ENCODE measurements at regions not wholly inside any gene's neighbourhood (a gene's known extent, or its start where the extent isn't known, plus 50 kb on each side); places are given as distances from the start of the nearest gene placed in this dataset.

DNA sequence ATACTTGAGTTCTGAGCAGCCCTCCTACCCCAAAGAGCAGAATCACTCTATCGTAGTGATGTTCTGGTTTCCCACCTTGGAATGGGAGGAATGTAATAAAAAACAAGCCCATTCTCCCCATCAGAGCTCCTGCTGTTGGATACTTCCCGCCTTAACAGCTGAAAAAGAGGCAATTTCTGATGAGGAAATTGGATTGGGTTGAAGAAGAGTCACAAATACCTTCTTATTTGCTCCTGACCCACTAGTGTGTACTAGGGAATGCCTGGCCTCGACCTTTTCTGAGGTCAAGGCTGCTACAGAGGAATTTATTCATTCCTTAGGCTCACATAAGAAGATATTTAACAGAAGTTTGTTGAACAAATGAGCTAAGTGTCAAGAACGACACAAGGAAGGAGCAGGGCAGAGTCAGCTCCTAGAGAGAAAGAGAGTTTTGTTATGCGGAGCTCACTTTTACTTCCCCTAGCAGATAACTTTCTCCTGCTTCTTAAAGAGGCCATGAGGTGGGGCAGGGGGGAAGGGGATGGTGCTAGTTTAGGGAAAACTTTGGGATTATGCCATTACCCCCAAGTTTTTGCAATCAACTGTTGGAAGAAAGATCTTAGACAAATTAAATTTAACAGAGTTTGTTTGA lies 273.8 kb upstream of the CLNK start:
- TF ChIP-seq, protein P1, sequence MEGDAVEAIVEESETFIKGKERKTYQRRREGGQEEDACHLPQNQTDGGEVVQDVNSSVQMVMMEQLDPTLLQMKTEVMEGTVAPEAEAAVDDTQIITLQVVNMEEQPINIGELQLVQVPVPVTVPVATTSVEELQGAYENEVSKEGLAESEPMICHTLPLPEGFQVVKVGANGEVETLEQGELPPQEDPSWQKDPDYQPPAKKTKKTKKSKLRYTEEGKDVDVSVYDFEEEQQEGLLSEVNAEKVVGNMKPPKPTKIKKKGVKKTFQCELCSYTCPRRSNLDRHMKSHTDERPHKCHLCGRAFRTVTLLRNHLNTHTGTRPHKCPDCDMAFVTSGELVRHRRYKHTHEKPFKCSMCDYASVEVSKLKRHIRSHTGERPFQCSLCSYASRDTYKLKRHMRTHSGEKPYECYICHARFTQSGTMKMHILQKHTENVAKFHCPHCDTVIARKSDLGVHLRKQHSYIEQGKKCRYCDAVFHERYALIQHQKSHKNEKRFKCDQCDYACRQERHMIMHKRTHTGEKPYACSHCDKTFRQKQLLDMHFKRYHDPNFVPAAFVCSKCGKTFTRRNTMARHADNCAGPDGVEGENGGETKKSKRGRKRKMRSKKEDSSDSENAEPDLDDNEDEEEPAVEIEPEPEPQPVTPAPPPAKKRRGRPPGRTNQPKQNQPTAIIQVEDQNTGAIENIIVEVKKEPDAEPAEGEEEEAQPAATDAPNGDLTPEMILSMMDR (IDR thresholded peaks at IDR 0.05; ENCODE audit: control insufficient read depth, extremely low read depth, insufficient read depth): no peak
- no peak overlapping the region for H3K4me3 ChIP-seq (ENCODE audit: low read depth, low read length)
- DNase-seq (ENCODE audit: low read depth): no peak

DNA sequence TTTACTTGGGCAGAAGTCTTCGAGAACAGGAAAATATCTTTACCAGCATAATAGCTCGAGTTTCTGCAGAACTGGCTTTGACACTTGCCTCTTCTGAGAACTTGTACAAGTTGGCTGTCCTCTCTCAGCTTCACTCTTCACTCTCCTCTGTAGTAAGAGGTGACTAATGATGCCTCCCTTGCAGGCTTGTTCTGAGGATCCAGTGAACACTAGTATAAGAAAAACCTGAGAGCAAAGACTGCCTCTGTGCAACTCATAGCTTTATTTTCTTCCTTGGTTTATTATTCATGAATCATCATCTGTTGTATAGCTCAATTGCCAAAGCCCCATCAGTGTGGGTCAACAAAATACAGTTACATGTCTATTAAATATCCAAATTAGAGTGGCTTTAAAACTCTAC lies 266.7 kb upstream of the CLNK start:
- DNase-seq (ENCODE audit: low read depth): no peak
- H3K4me3 ChIP-seq (ENCODE audit: low read depth, low read length): no peak overlapping the region
- TF ChIP-seq, protein P1 (IDR thresholded peaks at IDR 0.05; ENCODE audit: control insufficient read depth, extremely low read depth, insufficient read depth): no peak

DNA sequence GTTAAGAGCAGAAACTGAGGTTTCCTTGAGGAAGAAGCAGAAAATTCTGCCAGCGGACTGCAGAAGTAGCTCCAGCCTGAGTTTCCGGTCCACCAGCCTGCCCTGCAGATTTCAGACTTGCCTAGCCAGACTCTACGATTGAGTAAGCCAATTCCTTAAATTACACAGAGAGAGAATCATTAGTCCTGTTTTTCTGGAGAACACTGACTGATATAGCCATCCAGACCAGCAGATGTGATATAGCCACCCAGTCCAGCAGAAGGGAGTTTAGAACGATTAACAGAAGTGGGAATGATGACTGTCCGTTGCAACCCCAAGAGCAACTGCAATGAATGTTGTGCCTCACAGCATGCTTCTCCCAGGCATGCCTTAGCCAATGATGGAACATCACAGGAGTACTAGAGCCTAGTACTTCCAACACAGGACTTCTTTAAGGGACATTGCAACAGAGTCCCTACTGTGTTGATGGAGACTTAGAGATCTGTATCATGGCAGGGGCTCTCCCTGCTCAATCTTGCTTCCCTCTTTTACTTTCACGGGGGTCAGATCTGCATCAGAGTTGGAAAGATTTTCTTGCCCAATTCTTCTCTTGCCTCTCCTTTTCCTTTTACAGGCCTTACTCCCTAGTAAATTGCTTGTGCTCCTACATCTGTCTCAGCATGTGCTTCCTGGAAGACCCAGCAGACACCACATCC lies 264.6 kb upstream of the CLNK start:
- no peak for DNase-seq (ENCODE audit: low read depth)
- TF ChIP-seq, protein P1 (IDR thresholded peaks at IDR 0.05; ENCODE audit: control insufficient read depth, extremely low read depth, insufficient read depth): no peak
- no peak overlapping the region for H3K4me3 ChIP-seq (ENCODE audit: low read depth, low read length)

- TF ChIP-seq, protein P1 (IDR thresholded peaks at IDR 0.05; ENCODE audit: control insufficient read depth, extremely low read depth, insufficient read depth): no peak
- DNase-seq (ENCODE audit: low read depth): no peak
- H3K4me3 ChIP-seq (ENCODE audit: low read depth, low read length): no peak overlapping the region
Observed at GRCh38 chr4:10947898-10948297, 263.3 kb upstream of the CLNK start.

DNA sequence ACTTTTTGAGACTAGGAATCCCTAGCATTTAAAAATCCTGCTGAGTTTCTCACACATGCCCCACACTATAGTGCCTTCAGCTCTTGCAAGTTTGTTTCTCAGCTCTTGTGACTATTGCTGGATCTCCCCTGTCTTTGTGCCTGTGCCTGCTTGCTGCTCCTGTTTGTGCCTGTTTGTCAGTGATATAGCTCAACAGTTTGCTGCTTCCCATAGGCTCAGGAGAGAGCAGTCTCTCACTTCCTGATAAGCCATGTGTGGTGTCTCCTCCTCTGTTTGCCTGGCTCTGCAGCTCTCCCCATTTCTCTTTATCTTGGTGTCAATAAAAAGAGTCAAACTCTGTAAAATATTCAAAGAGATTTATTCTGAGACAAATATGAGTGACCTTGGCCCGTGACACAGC lies 259.8 kb upstream of the CLNK start:
- TF ChIP-seq, protein P1 (IDR thresholded peaks at IDR 0.05; ENCODE audit: control insufficient read depth, extremely low read depth, insufficient read depth): no peak
- no peak overlapping the region for H3K4me3 ChIP-seq (ENCODE audit: low read depth, low read length)
- DNase-seq (ENCODE audit: low read depth): no peak

- TF ChIP-seq, protein P1 (IDR thresholded peaks at IDR 0.05; ENCODE audit: control insufficient read depth, extremely low read depth, insufficient read depth): no peak
- no peak overlapping the region for H3K4me3 ChIP-seq (ENCODE audit: low read depth, low read length)
- DNase-seq (ENCODE audit: low read depth): no peak
Observed at GRCh38 chr4:10942156-10942555, 257.6 kb upstream of the CLNK start.

DNA sequence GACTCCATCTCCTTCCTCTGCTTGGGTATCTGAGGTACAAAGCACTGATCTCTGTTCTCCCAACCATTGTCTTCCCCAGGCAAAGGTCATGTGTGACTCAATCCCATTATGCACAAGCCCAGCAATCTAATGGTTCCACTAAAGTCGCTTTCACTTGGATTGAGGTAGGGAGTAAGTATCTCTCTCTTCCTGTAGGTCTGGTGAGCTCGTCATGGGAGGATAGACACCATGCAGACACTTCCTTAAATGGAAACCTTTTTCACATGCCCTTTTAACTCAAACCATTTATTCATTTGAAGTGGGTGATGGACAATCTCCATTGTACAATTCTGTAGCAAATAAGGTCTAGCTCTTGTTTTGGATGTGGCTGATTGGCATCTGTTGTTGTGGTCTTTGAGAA lies 245.2 kb upstream of the CLNK start:
- no peak overlapping the region for H3K4me3 ChIP-seq (ENCODE audit: low read depth, low read length)
- TF ChIP-seq, protein P1 (IDR thresholded peaks at IDR 0.05; ENCODE audit: control insufficient read depth, extremely low read depth, insufficient read depth): no peak
- no peak for DNase-seq (ENCODE audit: low read depth)

All from LNCaP clone FGC (cell line).